ENCODE measurements at regions not wholly inside any gene's neighbourhood (a gene's known extent, or its start where the extent isn't known, plus 50 kb on each side); places are given as distances from the start of the nearest gene placed in this dataset.
"Not testable (repeated sequence)": the region's sequence is repeated elsewhere in the genome, so short reads cannot be mapped to it uniquely, and the experiment has no call there.

GRCh38 chrX:40891798-40892197 lies 156.5 kb upstream of the MED14 start:
- no peak for DNase-seq

GRCh38 chrX:40893251-40893910 lies 158.0 kb upstream of the MED14 start:
- DNase-seq: no peak

GRCh38 chrX:40895246-40895645 lies 159.9 kb upstream of the MED14 start:
- DNase-seq: no peak

- DNase-seq: no peak
Observed at GRCh38 chrX:40897718-40898270, 162.5 kb upstream of the MED14 start.

GRCh38 chrX:40904739-40905138 lies 169.4 kb upstream of the MED14 start:
- DNase-seq: not testable (repeated sequence)

GRCh38 chrX:40908026-40908425 lies 172.7 kb upstream of the MED14 start:
- DNase-seq: no peak

GRCh38 chrX:40908857-40909475 lies 173.6 kb upstream of the MED14 start:
- DNase-seq: no peak

- no peak for DNase-seq
Observed at GRCh38 chrX:40912166-40912565, 173.1 kb upstream of the USP9X start.

GRCh38 chrX:40912576-40912975 lies 172.7 kb upstream of the USP9X start:
- no peak for DNase-seq

GRCh38 chrX:40920351-40920750 lies 164.9 kb upstream of the USP9X start:
- DNase-seq: no peak

- no peak for DNase-seq
Observed at GRCh38 chrX:40922307-40922706, 162.9 kb upstream of the USP9X start.

GRCh38 chrX:40926739-40927427 lies 158.4 kb upstream of the USP9X start:
- not testable (repeated sequence) for DNase-seq

GRCh38 chrX:40928076-40928475 lies 157.2 kb upstream of the USP9X start:
- no peak for DNase-seq

GRCh38 chrX:40931921-40932320 lies 153.3 kb upstream of the USP9X start:
- no peak for DNase-seq

- no peak for DNase-seq
Observed at GRCh38 chrX:40933132-40933705, 152.0 kb upstream of the USP9X start.

GRCh38 chrX:40933706-40934425 lies 151.4 kb upstream of the USP9X start:
- no peak for DNase-seq

GRCh38 chrX:40936827-40937226 lies 148.4 kb upstream of the USP9X start:
- no peak for DNase-seq

GRCh38 chrX:40938423-40938822 lies 146.8 kb upstream of the USP9X start:
- DNase-seq: no peak

GRCh38 chrX:40943093-40943641 lies 142.1 kb upstream of the USP9X start:
- DNase-seq: no peak

- no peak for DNase-seq
Observed at GRCh38 chrX:40945361-40945713, 139.9 kb upstream of the USP9X start.

- no peak for DNase-seq
Observed at GRCh38 chrX:40947276-40947675, 138.0 kb upstream of the USP9X start.

- DNase-seq: no peak
Observed at GRCh38 chrX:40949071-40949470, 136.2 kb upstream of the USP9X start.

GRCh38 chrX:40950546-40950945 lies 134.7 kb upstream of the USP9X start:
- DNase-seq: no peak

Measured in DMS153 (cell line).